ENCODE measurements at regions not wholly inside any gene's neighbourhood (a gene's known extent, or its start where the extent isn't known, plus 50 kb on each side); places are given as distances from the start of the nearest gene placed in this dataset.

DNA sequence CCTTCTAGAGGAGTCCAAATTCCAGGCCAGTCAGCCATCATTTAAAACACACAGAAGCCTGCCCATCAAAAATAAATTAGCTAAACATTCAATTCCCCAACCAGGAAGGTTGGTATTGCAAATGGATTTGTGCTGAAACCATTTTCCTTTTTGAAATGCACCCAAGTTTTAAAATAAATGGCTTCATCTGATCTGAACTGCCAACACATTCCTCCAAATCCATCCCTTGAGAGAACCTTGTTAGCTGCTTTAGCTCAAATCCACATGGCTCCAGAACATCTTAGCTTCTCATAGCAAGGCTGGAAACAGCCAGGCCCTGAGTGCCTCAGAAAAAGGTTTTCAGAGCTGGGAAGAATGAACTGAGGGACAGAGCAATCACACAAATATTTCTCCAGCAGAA, 306.3 kb downstream of the FZD1 start:
- TF ChIP-seq, protein P1, sequence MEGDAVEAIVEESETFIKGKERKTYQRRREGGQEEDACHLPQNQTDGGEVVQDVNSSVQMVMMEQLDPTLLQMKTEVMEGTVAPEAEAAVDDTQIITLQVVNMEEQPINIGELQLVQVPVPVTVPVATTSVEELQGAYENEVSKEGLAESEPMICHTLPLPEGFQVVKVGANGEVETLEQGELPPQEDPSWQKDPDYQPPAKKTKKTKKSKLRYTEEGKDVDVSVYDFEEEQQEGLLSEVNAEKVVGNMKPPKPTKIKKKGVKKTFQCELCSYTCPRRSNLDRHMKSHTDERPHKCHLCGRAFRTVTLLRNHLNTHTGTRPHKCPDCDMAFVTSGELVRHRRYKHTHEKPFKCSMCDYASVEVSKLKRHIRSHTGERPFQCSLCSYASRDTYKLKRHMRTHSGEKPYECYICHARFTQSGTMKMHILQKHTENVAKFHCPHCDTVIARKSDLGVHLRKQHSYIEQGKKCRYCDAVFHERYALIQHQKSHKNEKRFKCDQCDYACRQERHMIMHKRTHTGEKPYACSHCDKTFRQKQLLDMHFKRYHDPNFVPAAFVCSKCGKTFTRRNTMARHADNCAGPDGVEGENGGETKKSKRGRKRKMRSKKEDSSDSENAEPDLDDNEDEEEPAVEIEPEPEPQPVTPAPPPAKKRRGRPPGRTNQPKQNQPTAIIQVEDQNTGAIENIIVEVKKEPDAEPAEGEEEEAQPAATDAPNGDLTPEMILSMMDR (IDR thresholded peaks at IDR 0.05): no peak
- TF ChIP-seq ZFX (IDR thresholded peaks at IDR 0.05; ENCODE audit: borderline replicate concordance): no peak

All from 22Rv1 (cell line).